SK-N-SH treated with all-trans-retinoic acid at 6 μM for 48 hours (cell line): ENCODE measurements at regions not wholly inside any gene's neighbourhood (a gene's known extent, or its start where the extent isn't known, plus 50 kb on each side); places are given as distances from the start of the nearest gene placed in this dataset.

Experiments used
- ATAC-seq: fragments of 200-7000 bp; cut with Tn5 transposase; 3 replicates; pipeline ENCODE4 v1.9.1; 2020; ENCODE audit warnings: mild to moderate bottlenecking, moderate library complexity
- BACH2 ChIP-seq: fragments of 250-450 bp; sonication (Bioruptor Pico); IDR thresholded peaks from 2 replicates; pipeline ENCODE4 v1.9.0; 2021; ENCODE audit warnings: mild to moderate bottlenecking, borderline replicate concordance
- CSDC2 ChIP-seq: fragments of 250-450 bp; sonication (Bioruptor Pico); IDR thresholded peaks from 2 replicates; pipeline ENCODE4 v1.5.0; 2020; ENCODE audit warnings: mild to moderate bottlenecking, moderate library complexity
- ESRRG ChIP-seq: fragments of 250-450 bp; sonication (Bioruptor Pico); IDR thresholded peaks from 2 replicates; pipeline ENCODE4 v1.6.1; 2021; ENCODE audit warnings: mild to moderate bottlenecking
- GLIS3 ChIP-seq: fragments of 250-450 bp; sonication (Bioruptor Pico); IDR thresholded peaks from 2 replicates; pipeline ENCODE4 v1.5.0; 2020; ENCODE audit warnings: mild to moderate bottlenecking, moderate library complexity
- ISL1 ChIP-seq: fragments of 250-450 bp; sonication (Bioruptor Pico); IDR thresholded peaks from 2 replicates; pipeline ENCODE4 v2.1.2; 2022; ENCODE audit warnings: mild to moderate bottlenecking, moderate library complexity
- OSR1 ChIP-seq: fragments of 250-450 bp; sonication (Bioruptor Pico); IDR thresholded peaks from 2 replicates; pipeline ENCODE4 v1.8.0; 2022; ENCODE audit warnings: moderate library complexity, mild to moderate bottlenecking, inconsistent platforms
- PPARA ChIP-seq: fragments of 250-450 bp; sonication (Bioruptor Pico); IDR thresholded peaks from 2 replicates; pipeline ENCODE4 v1.5.0; 2020; ENCODE audit warnings: mild to moderate bottlenecking, borderline replicate concordance
- RARB ChIP-seq: fragments of 250-450 bp; sonication (Bioruptor Pico); IDR thresholded peaks from 2 replicates; pipeline ENCODE4 v1.8.0; 2021; ENCODE audit warnings: mild to moderate bottlenecking, moderate library complexity
- SNAI2 ChIP-seq: fragments of 250-450 bp; sonication (Bioruptor Pico); IDR thresholded peaks from 2 replicates; pipeline ENCODE4 v1.5.0; 2020; ENCODE audit warnings: mild to moderate bottlenecking, moderate library complexity
- TCF4 ChIP-seq: fragments of 250-450 bp; sonication (Bioruptor Pico); IDR thresholded peaks from 2 replicates; pipeline ENCODE4 v1.8.0; 2021; ENCODE audit warnings: mild to moderate bottlenecking, moderate library complexity, borderline replicate concordance
- TOX ChIP-seq: fragments of 250-450 bp; sonication (Bioruptor Pico); IDR thresholded peaks from 2 replicates; pipeline ENCODE4 v1.8.0; 2021; ENCODE audit warnings: mild to moderate bottlenecking, moderate library complexity, borderline replicate concordance
- ZC3H10 ChIP-seq: fragments of 250-450 bp; sonication (Bioruptor Pico); IDR thresholded peaks from 2 replicates; pipeline ENCODE4 v1.5.1; 2021; ENCODE audit warnings: mild to moderate bottlenecking, moderate library complexity
- ZFP30 ChIP-seq: fragments of 450-650 bp; formaldehyde crosslinking; IDR thresholded peaks from 2 replicates; pipeline ENCODE4 v1.5.0; 2022; ENCODE audit warnings: mild to moderate bottlenecking, moderate library complexity
- ZNF565 ChIP-seq: fragments of 450-650 bp; formaldehyde crosslinking; conservative IDR thresholded peaks from 2 replicates; pipeline ENCODE4 v1.5.0; 2020; ENCODE audit warnings: low read depth, mild to moderate bottlenecking, moderate library complexity
- ZNF70 ChIP-seq: fragments of 450-650 bp; formaldehyde crosslinking; IDR thresholded peaks from 2 replicates; pipeline ENCODE4 v1.5.0; 2020; ENCODE audit warnings: mild to moderate bottlenecking, moderate library complexity
- ZNF8 ChIP-seq: fragments of 450-650 bp; formaldehyde crosslinking; IDR thresholded peaks from 2 replicates; pipeline ENCODE4 v1.5.0; 2020; ENCODE audit warnings: mild to moderate bottlenecking, moderate library complexity
- TF ChIP-seq, protein P1 (sequence below): fragments of 250-450 bp; sonication (Bioruptor Pico); IDR thresholded peaks from 2 replicates; pipeline ENCODE4 v1.8.0; 2020; ENCODE audit warnings: mild to moderate bottlenecking, moderate library complexity, borderline replicate concordance
- TF ChIP-seq, protein P2 (sequence below): fragments of 250-450 bp; sonication (Bioruptor Pico); IDR thresholded peaks from 2 replicates; pipeline ENCODE4 v1.5.1; 2020; ENCODE audit warnings: low read depth, mild to moderate bottlenecking, moderate library complexity
- TF ChIP-seq, protein P3 (sequence below): fragments of 250-450 bp; sonication (Bioruptor Pico); IDR thresholded peaks from 2 replicates; pipeline ENCODE4 v1.8.0; 2021; ENCODE audit warnings: low read depth, mild to moderate bottlenecking, moderate library complexity, borderline replicate concordance
- TF ChIP-seq, protein P4 (sequence below): fragments of 250-450 bp; sonication (Bioruptor Pico); IDR thresholded peaks from 2 replicates; pipeline ENCODE4 v1.5.0; 2020; ENCODE audit warnings: mild to moderate bottlenecking, moderate library complexity
- TF ChIP-seq, protein P5 (sequence below): fragments of 250-450 bp; sonication (Bioruptor Pico); IDR thresholded peaks from 2 replicates; pipeline ENCODE4 v1.5.1; 2021; ENCODE audit warnings: mild to moderate bottlenecking, moderate library complexity

DNA sequence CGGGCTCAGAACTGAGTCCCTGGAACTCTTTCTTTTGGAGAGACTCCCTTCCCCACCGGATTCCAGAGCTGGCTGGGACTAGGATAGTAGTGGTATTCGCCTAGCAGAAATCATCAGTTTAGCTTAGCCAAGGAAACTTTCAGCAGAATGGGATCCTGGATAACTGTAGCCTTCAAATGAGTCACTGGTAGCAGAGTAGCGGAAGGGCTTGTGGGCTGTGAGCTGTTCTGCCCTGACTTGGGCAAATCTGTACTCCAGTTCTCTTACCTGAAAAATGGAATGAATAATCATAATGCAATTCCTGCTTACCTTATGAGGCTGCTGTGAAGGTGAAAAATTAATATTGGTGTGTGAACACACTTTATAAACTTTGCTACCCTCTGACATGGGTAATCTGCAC, 244.3 kb upstream of the CHD6 start:
- no peak for ATAC-seq
- TF ChIP-seq, protein P1, sequence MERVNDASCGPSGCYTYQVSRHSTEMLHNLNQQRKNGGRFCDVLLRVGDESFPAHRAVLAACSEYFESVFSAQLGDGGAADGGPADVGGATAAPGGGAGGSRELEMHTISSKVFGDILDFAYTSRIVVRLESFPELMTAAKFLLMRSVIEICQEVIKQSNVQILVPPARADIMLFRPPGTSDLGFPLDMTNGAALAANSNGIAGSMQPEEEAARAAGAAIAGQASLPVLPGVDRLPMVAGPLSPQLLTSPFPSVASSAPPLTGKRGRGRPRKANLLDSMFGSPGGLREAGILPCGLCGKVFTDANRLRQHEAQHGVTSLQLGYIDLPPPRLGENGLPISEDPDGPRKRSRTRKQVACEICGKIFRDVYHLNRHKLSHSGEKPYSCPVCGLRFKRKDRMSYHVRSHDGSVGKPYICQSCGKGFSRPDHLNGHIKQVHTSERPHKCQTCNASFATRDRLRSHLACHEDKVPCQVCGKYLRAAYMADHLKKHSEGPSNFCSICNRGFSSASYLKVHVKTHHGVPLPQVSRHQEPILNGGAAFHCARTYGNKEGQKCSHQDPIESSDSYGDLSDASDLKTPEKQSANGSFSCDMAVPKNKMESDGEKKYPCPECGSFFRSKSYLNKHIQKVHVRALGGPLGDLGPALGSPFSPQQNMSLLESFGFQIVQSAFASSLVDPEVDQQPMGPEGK (CRISPR knock-in tag), result no peak
- TF ChIP-seq OSR1 (CRISPR knock-in tag), result no peak
- TF ChIP-seq, protein P2, sequence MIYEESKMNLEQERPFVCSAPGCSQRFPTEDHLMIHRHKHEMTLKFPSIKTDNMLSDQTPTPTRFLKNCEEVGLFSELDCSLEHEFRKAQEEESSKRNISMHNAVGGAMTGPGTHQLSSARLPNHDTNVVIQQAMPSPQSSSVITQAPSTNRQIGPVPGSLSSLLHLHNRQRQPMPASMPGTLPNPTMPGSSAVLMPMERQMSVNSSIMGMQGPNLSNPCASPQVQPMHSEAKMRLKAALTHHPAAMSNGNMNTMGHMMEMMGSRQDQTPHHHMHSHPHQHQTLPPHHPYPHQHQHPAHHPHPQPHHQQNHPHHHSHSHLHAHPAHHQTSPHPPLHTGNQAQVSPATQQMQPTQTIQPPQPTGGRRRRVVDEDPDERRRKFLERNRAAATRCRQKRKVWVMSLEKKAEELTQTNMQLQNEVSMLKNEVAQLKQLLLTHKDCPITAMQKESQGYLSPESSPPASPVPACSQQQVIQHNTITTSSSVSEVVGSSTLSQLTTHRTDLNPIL (CRISPR knock-in tag), result no peak
- TF ChIP-seq RARB (CRISPR knock-in tag), result no peak
- TF ChIP-seq PPARA, result no peak
- TF ChIP-seq CSDC2 (CRISPR knock-in tag), result no peak
- TF ChIP-seq BACH2 (CRISPR knock-in tag), result no peak
- TF ChIP-seq, protein P3, sequence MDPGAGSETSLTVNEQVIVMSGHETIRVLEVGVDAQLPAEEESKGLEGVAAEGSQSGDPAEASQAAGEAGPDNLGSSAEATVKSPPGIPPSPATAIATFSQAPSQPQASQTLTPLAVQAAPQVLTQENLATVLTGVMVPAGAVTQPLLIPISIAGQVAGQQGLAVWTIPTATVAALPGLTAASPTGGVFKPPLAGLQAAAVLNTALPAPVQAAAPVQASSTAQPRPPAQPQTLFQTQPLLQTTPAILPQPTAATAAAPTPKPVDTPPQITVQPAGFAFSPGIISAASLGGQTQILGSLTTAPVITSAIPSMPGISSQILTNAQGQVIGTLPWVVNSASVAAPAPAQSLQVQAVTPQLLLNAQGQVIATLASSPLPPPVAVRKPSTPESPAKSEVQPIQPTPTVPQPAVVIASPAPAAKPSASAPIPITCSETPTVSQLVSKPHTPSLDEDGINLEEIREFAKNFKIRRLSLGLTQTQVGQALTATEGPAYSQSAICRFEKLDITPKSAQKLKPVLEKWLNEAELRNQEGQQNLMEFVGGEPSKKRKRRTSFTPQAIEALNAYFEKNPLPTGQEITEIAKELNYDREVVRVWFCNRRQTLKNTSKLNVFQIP, result no peak
- no peak for TF ChIP-seq TOX
- TF ChIP-seq, protein P4, sequence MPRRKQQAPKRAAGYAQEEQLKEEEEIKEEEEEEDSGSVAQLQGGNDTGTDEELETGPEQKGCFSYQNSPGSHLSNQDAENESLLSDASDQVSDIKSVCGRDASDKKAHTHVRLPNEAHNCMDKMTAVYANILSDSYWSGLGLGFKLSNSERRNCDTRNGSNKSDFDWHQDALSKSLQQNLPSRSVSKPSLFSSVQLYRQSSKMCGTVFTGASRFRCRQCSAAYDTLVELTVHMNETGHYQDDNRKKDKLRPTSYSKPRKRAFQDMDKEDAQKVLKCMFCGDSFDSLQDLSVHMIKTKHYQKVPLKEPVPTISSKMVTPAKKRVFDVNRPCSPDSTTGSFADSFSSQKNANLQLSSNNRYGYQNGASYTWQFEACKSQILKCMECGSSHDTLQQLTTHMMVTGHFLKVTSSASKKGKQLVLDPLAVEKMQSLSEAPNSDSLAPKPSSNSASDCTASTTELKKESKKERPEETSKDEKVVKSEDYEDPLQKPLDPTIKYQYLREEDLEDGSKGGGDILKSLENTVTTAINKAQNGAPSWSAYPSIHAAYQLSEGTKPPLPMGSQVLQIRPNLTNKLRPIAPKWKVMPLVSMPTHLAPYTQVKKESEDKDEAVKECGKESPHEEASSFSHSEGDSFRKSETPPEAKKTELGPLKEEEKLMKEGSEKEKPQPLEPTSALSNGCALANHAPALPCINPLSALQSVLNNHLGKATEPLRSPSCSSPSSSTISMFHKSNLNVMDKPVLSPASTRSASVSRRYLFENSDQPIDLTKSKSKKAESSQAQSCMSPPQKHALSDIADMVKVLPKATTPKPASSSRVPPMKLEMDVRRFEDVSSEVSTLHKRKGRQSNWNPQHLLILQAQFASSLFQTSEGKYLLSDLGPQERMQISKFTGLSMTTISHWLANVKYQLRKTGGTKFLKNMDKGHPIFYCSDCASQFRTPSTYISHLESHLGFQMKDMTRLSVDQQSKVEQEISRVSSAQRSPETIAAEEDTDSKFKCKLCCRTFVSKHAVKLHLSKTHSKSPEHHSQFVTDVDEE (CRISPR knock-in tag), result no peak
- no peak for TF ChIP-seq ZC3H10
- no peak for TF ChIP-seq ZFP30 (CRISPR knock-in tag)
- TF ChIP-seq ZNF70 (CRISPR knock-in tag), result no peak
- TF ChIP-seq ZNF565 (CRISPR knock-in tag), result no peak
- TF ChIP-seq GLIS3 (CRISPR knock-in tag), result no peak
- TF ChIP-seq TCF4, result no peak
- TF ChIP-seq ZNF8 (CRISPR knock-in tag), result no peak
- TF ChIP-seq ISL1 (CRISPR knock-in tag), result no peak
- TF ChIP-seq ESRRG (CRISPR knock-in tag), result no peak

DNA sequence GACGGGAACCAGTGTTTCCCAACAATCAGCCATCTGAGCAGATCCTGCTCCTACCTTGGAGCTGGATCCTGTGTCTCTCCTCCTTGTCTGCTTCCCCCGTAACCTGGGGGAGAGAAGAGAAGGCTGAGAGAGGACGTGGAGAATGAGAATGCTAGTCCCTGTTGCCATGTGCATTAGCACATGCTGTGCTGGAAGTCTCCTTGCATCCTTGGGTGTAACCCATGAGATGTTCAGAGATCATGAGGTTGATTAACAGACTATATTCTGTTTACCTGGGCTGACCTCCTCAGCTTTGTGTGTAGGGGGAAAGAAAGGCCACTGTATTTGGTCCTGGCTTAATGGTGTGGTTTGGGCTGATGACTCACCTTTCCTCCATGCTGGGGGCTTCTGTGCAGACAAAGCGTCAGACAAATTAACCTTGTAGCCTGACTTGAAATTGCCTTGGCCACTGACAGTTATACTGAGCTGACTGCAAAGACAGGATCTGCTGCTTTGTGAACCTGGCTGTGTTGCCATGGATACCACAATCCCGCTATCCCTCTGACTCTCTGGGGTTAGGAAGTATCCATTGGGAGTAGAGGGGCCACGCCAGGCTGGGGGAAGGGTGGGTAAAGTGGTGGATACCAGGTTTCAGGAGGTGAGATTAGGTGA, 243.7 kb upstream of the CHD6 start:
- TF ChIP-seq, protein P3, result no peak
- TF ChIP-seq ZNF8 (CRISPR knock-in tag) (no peak), ZNF70 (CRISPR knock-in tag) (no peak), RARB (CRISPR knock-in tag) (no peak)
- ATAC-seq, result no peak

DNA sequence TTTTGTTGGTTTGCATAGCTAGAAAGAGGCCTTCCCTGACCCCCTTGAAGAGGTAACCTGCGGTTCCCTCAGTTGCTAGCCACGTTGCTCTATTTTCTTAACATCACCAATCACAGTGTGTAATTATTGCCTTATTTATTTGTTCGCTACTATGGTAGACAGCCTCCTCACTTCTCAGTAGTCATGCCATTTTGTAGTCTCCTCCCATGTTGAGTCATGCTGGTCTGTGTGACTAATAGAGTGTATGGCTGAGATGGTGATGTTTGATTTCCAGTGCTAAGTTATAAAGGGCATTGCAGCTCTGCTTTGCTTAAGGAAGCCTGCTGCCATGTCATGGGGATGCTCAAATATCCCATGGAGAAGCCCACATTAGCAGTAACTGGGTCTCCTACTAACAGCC, 236.6 kb upstream of the CHD6 start:
- no peak for ATAC-seq
- TF ChIP-seq TOX, result no peak
- TF ChIP-seq SNAI2 (CRISPR knock-in tag), result no peak
- TF ChIP-seq PPARA, result no peak
- no peak for TF ChIP-seq BACH2 (CRISPR knock-in tag)
- TF ChIP-seq ZC3H10, result no peak
- TF ChIP-seq ZFP30 (CRISPR knock-in tag), result no peak
- TF ChIP-seq CSDC2 (CRISPR knock-in tag), result no peak
- TF ChIP-seq ESRRG (CRISPR knock-in tag), result no peak
- TF ChIP-seq OSR1 (CRISPR knock-in tag), result no peak
- TF ChIP-seq, protein P5, sequence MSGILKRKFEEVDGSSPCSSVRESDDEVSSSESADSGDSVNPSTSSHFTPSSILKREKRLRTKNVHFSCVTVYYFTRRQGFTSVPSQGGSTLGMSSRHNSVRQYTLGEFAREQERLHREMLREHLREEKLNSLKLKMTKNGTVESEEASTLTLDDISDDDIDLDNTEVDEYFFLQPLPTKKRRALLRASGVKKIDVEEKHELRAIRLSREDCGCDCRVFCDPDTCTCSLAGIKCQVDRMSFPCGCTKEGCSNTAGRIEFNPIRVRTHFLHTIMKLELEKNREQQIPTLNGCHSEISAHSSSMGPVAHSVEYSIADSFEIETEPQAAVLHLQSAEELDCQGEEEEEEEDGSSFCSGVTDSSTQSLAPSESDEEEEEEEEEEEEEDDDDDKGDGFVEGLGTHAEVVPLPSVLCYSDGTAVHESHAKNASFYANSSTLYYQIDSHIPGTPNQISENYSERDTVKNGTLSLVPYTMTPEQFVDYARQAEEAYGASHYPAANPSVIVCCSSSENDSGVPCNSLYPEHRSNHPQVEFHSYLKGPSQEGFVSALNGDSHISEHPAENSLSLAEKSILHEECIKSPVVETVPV (CRISPR knock-in tag), result no peak
- no peak for TF ChIP-seq ZNF565 (CRISPR knock-in tag)
- TF ChIP-seq GLIS3 (CRISPR knock-in tag), result no peak
- TF ChIP-seq, protein P4 (CRISPR knock-in tag), result no peak
- TF ChIP-seq, protein P1 (CRISPR knock-in tag), result no peak
- TF ChIP-seq ZNF8 (CRISPR knock-in tag), result no peak
